Right ventricle myocardium superior (tissue), 1 donor: ENCODE measurements at regions not wholly inside any gene's neighbourhood (a gene's known extent, or its start where the extent isn't known, plus 50 kb on each side); places are given as distances from the start of the nearest gene placed in this dataset.

Experiments
- ATAC-seq: fragments of 200-7000 bp; cut with Tn5 transposase; one replicate; pipeline ENCODE4 v1.9.1; 2020; ENCODE audit warnings: mild to moderate bottlenecking; ENCODE audit not compliant: poor library complexity
- DNase-seq: peaks from one replicate; pipeline ENCODE4 v3.0.0-alpha.2; 2020
- intact Hi-C: fragments of 100-400 bp; cut with DNase I; formaldehyde crosslinking; loops from one replicate; pipeline ENCODE4 v1.11.2; 2022
- donor health status: DM: no; HTN: yes; CAD: no; lungs with severe emphysema.

DNA sequence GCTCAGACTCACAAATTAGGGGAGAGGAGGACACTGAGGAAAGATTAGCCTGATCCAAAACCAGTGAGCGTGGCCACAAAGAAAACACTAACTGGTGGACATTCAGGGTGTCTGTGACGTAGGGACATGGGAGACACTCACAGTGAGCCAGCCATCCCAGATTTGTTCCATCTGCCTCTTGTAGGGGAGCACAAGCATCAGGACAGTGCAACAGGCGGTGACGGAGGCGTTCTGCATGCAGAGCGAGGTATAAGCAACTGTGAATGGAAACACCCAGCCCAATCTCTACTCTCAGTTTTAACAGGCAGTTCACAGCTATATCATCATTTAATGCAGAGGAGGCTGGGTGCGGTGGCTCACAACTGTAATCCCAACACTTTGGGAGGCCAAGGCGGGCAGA is 52.8 kb upstream of the TOMM7 start:
- DNase-seq = no peak
- ATAC-seq = no peak
- intact Hi-C loops = no loop called here

DNA sequence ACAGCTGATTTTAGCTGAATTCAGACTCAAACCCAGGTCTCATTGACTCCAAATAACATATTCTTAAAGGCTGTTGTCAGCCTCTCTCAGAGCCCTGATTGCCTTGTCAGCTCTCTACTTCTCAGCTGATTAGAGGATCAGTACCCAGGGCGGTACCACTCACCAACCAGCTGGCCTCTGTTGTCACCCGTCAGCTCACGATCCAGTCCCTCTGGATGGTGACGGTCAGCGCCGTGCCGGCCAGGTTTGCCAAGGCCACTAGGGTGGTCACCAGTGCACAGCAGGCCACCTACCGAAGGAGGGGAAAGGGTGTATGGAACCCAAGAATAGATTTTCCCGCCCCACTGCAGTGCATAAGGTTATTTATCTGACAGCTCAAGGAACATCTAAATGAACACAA is 52.3 kb upstream of the TOMM7 start:
- ATAC-seq (peak; percentile 31), DNase-seq (no peak)
- intact Hi-C loops = no loop called here
